Lower leg skin (tissue), 4 donors: ENCODE measurements at regions not wholly inside any gene's neighbourhood (a gene's known extent, or its start where the extent isn't known, plus 50 kb on each side); places are given as distances from the start of the nearest gene placed in this dataset.

Source experiments
- DNase-seq, 2 donors: peaks; one replicate each; pipeline ENCODE4 v3.0.0-alpha.2; 2019; ENCODE audit warnings: low spot score in 2 of 2
- H3K4me3 ChIP-seq: fragments of 200-600 bp; sonication (generic); 2 replicates; pipeline ENCODE4 v1.5.1; 2017; ENCODE audit warnings: mild to moderate bottlenecking, low read depth; ENCODE audit not compliant: poor library complexity, severe bottlenecking
- POLR2A ChIP-seq, 2 donors: fragments of 450-650 bp; IDR thresholded peaks; one replicate each; pipeline ENCODE4 v1.6.1; 2016 to 2017; ENCODE audit warnings: antibody characterized with exemption in 2 of 2, mild to moderate bottlenecking in 1 of 2, moderate library complexity in 1 of 2
- whole genome bisulfite sequencing, 2 donors: methylation state at CpG; one replicate each; pipeline ENCODE4 v1.1.5; 2018; 5-methylcytosine and 5-hydroxymethylcytosine counted together
- intact Hi-C: fragments of 100-400 bp; cut with DNase I; formaldehyde crosslinking; loops from one replicate; pipeline ENCODE4 v1.15.0; 2023; ENCODE audit warnings: low total_unique reads
- TF ChIP-seq, protein P1 (sequence below), 3 donors: fragments of 450-650 bp; IDR thresholded peaks; one replicate each; pipeline ENCODE4 v1.5.1; 2016; ENCODE audit warnings: antibody characterized with exemption in 3 of 3, mild to moderate bottlenecking in 3 of 3, moderate library complexity in 2 of 3

DNA sequence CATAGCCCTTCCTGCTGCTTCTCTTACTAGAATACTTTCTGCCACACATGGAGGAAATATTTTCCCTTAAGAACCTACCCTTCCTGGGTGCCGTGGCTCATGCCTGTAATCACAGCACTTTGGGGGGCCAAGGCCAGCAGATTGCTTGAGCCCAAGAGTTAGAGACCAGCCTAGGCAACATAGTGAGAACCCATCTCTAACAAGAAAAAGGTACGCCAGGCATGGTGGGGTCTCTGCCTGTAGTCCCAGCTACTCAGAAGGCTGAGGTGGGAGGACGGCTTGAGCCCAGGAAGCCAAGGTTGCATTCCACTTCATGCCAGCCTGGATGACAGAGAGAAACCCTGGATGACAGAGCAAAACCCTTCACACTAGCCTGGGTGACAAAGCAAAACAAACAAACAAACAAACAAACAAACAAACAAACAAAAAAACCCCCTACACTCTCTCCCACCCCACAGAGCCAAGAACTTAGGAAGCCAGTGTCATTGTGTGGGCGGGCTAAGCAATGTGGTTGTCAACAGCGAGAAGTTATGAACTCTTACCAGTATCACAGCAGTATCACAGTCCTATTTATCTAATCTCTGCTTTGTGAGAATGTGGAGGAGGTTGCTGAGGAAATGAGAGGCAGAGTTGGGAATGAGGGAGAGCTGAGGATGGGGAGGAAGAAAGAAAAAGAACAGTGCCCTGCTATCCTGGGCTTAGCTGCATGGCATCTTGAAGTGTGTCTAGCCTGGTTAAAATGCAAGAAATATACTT, 53.8 kb upstream of the CLEC14A start:
- no peak for DNase-seq
- intact Hi-C loops, result no loop called here
- H3K4me3 ChIP-seq, result no peak overlapping the region
- TF ChIP-seq POLR2A (IDR thresholded peaks at IDR 0.05), result no peak
- TF ChIP-seq, protein P1, sequence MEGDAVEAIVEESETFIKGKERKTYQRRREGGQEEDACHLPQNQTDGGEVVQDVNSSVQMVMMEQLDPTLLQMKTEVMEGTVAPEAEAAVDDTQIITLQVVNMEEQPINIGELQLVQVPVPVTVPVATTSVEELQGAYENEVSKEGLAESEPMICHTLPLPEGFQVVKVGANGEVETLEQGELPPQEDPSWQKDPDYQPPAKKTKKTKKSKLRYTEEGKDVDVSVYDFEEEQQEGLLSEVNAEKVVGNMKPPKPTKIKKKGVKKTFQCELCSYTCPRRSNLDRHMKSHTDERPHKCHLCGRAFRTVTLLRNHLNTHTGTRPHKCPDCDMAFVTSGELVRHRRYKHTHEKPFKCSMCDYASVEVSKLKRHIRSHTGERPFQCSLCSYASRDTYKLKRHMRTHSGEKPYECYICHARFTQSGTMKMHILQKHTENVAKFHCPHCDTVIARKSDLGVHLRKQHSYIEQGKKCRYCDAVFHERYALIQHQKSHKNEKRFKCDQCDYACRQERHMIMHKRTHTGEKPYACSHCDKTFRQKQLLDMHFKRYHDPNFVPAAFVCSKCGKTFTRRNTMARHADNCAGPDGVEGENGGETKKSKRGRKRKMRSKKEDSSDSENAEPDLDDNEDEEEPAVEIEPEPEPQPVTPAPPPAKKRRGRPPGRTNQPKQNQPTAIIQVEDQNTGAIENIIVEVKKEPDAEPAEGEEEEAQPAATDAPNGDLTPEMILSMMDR (IDR thresholded peaks at IDR 0.05), result no peak
- 87 to 88% methylated on average over 5 of the region's 5 CpGs for WGBS, 2 donors
